SKM-1 treated with dmso at 0.1 percent for 144 hours (cell line): ENCODE measurements at regions not wholly inside any gene's neighbourhood (a gene's known extent, or its start where the extent isn't known, plus 50 kb on each side); places are given as distances from the start of the nearest gene placed in this dataset.

Experiments
- DNase-seq: peaks from one replicate; lab custom pipeline; 2025; ENCODE audit not compliant: unreplicated experiment; lab: John Stamatoyannopoulos, UW

DNA sequence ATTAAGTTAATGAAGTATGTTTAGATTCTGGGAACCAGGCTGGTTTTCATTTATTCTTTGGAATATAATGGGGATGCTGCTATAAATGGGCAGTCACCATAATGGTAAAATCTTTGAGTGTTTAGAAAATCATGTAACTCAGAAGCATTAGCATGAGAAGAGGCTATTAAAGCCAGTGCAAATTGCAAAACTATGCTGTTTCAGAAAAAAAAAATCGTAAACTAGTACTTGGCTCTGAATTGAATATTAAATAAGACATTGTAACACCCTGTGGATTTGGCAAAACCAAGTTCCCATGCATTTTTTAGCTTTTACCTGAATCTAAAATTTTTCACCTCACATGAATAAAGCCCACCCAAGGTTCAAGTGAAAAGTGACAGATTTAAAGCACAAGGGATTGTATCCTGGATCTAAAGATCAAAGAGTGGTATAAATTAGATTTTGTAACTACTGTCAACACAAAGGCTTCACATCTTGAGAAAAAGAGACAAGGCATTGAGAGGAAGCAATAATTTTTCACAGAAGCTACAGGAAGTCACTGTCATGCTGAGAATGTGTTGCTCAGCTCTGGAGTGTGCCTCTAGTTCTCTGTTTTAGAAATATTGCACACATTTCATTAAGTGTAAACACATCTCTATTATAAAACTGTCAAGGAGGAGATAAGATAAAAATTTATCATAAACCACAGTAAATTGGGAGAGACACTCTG is 142.2 kb downstream of the ABCA8 start:
- DNase-seq, result no peak

DNA sequence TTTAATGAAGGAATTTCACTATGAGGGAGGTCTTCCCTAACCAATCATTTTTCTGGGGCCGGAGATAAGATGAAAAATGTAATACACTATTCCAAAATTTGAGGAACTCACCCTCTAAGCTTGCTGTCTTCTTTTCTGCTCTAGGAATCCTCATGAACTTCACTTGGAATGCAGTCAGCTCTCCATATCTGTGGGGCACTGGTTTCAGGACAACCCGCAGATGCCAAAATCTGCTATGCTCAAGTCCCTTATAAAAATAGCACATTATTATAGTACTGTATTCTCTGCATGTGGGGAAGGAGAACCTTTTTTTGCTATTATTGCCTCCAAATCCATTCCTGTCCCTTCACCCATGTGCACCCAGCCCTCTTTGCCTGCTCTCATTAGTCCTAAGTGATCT is 146.0 kb downstream of the ABCA8 start:
- DNase-seq, result no peak

DNA sequence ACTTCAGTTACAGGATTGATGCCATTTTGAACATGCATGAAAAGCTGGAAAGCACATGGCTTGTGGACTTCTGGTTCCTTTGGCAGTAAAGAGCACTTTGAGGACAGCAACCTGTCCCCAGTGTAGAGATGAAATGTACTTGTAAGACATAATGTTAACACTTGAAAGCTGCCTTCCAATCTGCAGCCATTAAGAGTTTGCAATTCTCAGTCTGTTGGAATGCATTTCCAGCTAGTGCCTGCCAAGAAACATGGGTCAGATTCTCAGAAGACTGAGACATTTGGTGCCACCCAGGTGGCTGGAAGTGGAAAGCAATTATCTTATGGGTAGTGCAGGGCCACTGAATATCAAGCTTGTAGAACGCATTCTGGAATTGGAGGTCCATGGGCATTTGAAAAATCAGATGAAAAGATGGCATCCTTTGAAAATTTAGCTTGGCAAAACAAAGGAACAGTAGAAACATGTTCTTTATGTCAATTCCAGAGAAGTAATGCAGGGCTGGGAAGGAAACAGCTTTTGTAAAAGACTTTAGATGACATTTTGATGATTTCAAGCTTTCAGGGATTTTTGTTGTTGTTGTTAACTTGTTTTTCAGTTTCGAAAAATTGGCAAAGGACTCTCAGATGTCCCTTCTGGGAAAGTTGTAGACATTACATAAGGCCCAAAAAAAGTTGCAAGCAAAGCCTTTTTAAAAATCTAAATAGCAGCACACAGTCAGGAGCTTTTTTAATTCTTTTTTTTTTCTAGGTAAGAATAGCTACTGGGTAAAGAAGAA is 147.0 kb downstream of the ABCA8 start:
- no peak for DNase-seq

DNA sequence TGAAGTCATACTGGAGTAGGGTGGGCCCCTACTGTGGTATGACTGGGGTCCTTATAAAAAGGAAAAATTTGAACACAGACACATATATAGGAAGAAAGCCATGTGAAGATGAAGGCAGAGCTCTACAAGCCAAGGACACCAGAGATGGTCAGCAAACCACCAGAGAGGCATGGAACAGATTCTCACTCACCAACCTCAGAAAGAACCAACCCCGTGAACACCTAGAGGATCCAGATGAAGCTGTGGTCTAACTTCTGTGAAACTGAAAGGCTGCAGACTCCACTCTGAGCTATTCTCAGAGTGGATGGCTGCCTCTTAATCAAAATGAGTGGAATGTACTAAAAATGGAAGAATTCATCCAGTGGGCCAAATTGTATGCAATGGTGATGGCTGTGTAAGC is 149.6 kb downstream of the ABCA8 start:
- DNase-seq, result no peak

DNA sequence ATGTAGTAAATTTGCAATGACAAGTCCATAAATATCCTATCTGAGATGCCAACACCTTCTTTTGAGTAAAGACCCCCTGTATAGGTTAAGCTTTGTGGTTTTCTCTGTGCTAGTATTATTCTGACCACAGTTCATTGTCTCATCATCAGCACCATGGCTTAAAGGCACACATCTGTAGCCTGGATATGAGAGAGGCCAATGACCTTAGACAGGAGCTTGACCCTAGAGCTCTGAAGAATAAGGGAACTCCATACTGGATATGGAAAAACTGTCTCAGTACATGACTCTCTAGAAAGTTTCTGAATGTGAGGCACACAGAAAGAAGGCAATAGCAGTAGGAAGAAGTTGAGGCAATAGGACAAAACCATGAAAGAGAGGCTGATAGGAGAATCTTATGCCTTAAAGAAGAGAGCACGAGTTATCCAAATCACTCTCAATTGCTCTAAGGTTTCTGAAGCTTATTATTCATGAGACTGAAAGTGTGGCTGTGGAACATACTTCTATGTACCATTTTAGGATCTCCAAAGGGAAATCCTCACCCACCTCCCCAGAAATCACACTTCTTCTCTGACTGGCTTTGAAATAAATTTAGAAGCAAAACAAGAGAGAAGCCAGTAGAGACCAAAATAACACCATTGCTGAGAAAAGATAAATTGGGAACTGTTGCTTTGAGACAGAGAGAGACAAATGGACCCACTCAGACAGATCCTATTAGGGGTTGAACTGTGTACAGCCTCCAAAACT is 150.2 kb downstream of the ABCA8 start:
- no peak for DNase-seq

DNA sequence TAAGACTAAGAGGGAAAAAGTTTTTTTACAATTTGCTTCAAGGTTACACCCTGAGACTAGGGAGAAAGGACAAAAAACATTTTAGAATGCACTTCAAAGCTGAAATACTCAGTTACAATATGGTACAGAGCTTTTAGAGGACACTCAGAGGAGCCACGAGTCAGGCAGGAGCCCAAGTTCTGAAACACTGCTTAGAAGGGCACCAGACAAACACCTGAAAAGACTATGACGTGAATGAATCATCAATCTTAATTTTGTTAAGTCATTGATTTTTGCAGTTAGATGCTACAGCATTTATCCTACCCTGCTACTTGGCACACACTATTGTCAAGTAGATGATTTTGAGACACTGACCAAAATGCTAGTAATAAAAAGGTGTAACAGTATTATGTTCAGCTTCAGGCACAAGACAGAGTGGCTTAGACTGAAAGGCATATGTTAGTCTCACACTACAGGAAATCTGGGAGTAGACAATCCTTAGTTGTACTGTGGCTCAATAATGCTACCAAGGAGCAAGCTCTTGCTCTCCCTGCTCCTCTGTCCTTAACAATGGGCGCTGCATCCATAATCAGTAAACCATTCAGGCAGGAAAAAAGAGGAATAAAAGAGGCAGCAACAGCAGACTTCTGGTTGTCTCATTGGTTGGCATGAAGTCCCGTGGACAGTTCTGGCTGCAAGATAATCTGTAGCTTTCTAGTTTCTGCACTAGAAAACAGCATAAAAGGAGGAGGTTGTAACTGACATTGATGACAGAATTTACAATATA is 151.8 kb downstream of the ABCA8 start:
- DNase-seq, result no peak

DNA sequence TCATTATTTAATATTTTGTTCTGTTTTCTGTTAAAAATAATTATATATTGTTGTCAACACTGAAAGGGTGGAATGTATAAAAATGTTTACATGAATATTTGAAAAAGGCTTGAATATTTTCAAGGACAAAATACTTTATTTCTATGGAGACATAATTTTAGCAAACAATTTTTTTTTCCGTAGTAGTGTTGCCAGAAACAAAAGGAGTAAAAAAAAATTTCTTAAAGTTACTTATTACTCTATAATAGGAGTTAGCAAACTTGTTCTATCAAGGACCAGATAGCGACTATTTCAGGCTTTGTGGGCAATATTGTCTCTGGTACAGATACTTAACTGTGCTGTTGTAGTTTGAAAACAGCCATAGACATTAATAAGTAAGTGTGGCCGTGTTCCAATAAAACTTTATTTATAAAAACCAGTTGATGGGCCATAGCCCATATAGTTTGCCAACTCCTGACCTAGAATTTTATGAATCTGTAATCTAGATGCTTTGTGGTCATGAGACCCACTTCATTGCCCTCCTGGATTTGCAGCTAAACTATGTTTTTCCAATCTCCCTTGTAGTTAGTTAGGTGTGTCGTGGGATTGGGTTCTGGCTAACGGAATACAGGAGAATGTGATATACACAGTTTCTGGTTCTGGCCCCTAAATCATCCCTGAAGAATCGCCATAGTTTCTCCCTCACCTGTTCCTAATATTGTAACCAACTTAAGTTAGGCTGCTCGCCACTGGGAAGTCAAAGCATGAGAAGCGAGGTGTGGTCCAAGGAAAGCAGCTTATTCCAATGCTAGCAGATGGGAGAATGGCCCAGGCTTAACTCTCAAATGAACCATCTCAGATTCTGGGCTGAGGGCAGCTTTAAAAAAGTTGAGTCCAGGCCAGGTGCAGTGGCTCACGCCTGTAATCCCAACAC is 153.6 kb downstream of the ABCA8 start:
- DNase-seq, result no peak

DNA sequence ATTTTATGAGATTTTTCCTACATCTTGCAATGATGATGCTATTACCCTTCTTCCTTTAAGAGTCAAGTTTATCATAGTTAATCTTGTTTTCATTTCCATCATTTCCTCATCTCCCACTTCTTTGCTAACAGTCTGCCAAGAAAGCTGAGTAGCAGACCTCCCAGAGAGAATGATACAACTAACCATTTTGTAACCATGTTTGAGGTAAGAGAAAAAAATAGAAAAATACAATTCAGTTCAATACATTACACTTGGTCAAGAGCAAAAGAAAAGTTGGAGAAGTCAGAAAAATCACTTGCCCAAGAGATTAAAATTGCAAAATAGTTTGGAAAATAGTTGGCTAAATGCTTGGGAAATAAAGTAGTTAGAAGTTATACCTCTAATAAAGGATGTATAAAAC is 154.4 kb downstream of the ABCA8 start:
- DNase-seq, result no peak

DNA sequence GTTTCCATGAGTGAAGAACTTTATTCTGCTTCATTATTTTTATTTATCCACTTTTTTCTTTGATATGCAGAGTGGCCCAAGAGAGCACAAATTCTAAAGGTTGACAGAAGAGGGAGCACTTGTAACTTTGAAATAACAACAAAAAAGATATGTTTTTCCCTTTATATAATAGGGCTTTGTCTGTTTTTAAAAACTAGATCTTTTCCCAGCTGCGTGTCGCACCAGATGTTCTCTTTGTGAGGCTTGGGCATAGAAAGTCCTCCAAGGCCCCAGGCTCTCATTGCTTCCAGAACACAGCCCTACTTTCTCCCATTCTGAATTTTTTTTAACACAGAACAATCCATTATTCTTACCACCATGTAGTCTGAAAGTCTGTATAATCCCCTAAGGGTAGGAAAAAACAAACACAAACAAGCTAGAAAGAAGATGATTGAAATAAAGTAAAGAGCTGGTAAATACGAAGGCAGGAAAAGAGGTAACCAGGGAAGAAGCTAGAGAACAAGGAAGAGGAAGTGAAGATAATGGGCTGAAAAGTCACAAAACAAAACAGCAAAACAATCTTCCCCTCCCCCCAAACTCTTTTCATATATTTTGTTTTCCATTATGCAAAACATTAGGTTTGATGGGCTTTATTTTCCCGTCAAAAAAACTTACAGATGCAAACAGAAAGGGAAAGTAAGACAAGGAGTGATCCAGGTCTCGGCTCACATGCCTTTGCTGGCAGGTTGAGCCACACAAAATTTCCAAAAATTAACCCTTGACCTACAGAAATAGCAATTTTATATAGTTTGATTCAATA is 160.4 kb downstream of the ABCA8 start:
- DNase-seq, result no peak

DNA sequence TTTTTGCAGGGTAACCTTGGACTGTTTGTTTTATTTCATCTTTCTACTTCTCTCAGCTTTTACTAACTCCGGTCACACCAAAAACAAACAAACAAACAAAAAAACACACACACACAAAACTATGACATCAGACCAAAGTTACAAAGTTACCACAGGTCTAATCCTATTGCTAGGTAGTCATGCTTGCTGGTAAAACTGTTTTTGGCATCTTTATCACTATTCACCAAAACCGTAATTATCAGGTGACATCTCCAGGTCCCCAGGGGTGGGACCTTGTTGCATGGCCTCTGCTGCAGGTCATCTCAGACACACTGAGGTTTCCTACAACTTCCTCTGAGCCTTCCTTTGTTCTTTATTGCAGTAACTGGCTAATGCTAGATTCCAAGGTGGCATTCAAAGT is 162.3 kb downstream of the ABCA8 start:
- DNase-seq, result no peak

DNA sequence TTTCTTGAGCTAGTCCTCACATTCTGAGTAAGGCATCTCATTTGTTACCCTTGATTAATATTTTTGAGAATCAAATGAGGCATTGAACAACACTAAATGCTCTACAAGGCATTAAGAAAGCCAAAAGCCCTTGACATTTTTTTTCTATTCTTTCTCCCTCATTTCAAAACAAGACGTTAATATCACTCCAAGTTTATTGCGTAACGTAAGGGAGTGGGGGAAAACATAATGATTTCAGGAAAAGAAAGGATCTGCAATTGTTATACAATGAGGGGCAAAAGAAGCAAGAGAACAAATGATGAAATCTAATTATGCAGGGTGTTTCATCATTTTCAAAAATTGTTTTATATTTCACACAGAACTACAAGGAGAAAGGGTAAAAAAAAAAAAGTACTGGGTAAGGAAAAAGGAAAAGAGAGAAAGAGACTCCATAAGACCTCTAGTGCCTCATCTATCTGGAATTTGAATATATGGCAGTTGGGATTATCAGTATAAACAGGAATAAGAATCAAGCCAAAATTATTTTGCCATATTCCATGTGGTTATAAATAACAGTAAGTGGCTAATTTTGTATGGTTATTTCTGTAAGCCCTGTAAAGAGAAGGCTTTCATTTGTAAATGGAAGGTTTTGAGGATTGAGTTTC is 163.0 kb downstream of the ABCA8 start:
- no peak for DNase-seq

DNA sequence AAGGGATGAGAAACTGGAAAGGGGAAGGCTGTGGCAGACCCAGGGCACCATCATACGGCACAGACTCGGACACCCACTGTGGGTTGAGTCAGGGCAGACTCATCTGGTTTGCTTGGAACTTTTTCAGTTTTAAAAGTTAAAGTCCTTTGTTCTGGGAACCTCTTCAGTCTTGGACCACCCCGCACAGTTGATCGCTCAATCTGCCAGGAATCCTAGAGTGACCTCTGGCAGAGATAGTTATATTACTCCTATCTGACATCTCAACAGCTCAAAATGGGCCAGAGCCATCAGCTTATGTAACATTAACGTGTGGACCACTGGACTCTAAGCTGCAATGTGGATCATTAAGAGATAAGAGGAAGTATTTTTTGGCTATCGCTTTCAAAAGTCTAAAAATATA is 164.3 kb downstream of the ABCA8 start:
- no peak for DNase-seq

DNA sequence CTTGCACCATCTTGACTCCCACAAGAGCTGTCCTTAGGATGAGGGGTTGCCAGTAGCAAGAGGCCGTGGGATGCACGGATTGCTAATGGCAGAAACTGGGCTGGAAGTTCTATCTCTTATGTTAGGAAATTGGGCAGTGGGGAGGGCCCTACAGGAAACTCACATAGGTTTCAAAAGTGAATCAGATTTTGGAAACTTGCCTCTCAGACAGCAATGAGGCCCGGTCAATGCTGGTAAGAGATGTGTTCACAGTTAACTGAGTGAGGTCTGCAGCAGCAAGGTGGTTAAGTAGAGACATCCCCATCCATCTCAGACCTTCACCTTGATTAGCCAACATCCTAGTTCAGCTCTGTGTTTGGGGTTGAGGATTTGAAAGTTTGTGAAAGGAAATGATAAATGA is 164.7 kb downstream of the ABCA8 start:
- DNase-seq, result no peak

DNA sequence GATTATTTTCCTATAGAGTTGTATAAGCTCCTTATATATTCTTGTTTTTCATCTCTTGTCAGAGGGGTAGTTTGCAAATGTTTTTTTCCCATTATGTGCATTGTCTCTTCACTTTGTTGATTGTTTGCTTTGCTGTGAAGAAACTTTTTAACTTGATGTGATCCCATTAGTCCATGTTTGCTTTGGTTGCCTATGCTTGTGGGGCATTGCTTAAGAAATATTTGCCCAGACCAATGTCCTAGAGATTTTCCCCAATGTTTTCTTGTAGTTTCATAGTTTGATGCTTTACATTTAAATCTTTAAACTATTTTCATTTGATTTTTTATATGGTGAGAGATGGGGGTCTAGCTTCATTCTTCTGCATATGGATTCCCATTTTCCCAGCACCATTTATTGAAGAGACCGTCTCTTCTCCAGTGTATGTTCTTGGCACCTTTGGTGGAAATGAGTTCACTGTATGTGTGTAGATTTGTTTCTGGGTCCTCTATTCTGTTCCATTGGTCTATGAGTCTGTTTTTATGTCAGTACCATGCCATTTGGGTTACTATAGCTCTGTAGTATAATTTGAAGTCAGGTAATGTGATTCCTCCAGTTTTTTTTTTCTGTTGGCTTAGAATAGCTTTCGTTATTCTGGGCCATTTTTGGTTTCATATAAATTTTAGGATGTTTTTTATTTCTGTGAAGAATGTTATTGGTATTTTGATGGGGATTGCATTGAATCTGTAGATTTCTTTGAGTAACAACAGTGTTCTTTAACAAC is 165.8 kb downstream of the ABCA8 start:
- DNase-seq, result no peak

DNA sequence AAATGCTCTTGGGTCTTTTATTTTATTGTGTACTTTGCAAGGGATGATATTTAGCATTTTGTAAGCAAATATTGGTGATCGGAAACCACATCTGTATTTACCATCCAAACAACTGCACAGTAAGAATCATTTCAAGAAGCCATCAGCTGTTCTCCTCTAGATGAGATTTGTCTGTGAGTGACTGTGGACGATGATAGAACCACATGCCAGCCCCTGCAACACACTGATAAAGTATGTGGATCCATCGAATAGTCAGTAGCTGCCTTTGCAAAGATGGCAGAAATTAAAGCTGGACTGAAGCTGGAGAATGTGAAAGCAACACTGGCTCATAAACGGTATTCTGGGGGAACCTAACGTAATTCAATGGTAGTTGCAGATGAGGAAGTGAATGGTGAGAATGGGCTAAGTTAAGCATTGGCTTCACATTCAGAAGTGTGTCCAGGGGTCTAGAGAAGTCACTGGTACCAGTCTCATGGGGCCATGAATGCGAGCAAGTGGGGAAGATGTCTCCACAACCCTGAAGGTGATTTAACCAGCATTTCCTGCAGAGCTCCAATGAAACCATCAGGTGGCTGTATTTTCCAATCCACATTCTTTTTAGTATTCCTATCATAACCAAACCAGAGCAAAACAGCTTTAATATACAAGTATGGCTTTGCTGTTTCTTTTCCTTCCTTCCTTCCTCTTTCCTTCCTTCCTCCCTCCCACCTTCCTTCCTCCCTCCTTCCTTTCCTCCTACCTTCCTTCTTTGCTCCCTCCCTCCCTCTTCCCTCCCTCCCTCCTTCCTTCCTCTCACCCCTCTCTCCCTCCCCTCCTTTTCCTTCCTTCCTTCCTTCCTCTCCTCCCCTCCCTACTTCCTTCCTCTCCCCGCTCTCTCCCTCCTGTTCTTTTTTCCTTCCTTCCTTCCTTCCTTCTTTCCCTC is 169.4 kb downstream of the ABCA8 start:
- DNase-seq, result no peak

DNA sequence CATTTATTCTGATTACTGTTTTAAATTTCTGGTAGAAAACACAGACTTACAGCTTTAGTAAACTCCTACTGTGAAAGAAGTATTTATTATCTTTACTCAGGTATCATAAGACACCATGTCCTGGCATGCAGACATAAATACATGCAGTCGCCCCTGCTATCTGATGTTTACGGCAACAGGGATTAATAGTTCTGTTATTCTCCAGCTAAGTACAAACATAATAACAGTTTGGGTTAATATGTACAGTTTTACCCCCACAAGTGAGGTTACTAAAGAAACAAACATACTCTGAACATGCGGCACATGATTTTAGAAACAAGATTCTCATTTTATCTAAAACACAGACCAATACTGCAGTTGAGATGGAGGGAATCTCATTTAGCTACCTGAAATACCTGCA is 170.8 kb downstream of the ABCA8 start:
- no peak for DNase-seq

DNA sequence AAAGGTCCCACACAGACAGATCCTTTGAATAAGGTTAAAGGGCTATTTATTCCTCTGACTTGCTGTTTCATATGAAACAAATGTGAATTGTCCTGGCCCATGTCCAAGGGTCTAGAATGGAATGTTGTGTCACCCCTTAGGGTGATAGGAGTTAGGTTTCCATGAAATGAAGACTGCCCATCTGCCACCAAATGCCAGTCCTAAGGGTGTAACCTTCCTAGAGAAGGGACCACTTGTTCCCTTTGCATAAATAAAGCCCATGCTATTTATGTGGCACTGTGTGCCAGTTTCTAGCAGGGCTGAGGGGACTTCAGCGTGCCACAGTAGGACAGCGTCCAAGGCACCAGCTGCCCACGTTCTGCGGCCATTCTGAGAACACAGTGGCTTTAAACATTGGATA is 171.3 kb downstream of the ABCA8 start:
- DNase-seq, result no peak
